ENCODE measurements at regions not wholly inside any gene's neighbourhood (a gene's known extent, or its start where the extent isn't known, plus 50 kb on each side); places are given as distances from the start of the nearest gene placed in this dataset.

GRCh38 chr9:106684940-106685695, 177.8 kb upstream of the ZNF462 start:
- H3K9ac ChIP-seq (ENCODE audit: low read length): no peak overlapping the region
- H3K36me3 ChIP-seq (ENCODE audit: insufficient read depth, low read length): no peaks in the 10 kb centered on the region
- H4K20me1 ChIP-seq (ENCODE audit: insufficient read depth, low read depth, low read length): no peaks in the 10 kb centered on the region
- H3K9me3 ChIP-seq (ENCODE audit: low read length): no peaks in the 10 kb centered on the region
- H3K27me3 ChIP-seq (ENCODE audit: low read length): no peaks in the 10 kb centered on the region
- no peak overlapping the region for H3K4me2 ChIP-seq (ENCODE audit: low read depth, low read length, poor library complexity, severe bottlenecking)
- H3K4me3 ChIP-seq (ENCODE audit: low read length): no peak overlapping the region
- no peaks in the 10 kb centered on the region for H3K9me2 ChIP-seq (replicated peaks; ENCODE audit: insufficient read depth, low read length)
- H3K79me2 ChIP-seq (ENCODE audit: low read length): no peaks in the 10 kb centered on the region
- H2AFZ ChIP-seq (ENCODE audit: low read length): no peak overlapping the region
- no peak overlapping the region for H3K27ac ChIP-seq (ENCODE audit: low read length)
- no peaks in the 10 kb centered on the region for H3K4me1 ChIP-seq (ENCODE audit: low read length)
- no peak for DNase-seq

DNA sequence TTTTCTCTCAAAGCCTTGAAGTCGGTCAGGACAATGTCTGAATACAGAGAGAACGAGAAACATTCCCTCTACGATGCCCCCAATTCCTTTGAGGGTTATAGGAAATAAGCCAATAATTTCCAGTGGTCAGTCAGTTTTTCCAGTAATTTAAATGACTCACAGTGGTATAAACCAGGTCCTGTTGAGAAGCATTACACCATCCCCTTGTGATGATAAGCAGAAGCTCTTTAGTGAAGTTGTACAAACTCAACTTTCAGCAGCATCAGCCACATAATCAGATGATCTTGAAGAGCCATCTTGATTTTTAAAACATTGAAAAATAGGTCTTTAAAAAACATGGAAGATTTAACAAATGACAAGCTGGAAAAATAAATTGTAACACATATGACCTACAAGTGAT, 173.9 kb upstream of the ZNF462 start:
- Histone ChIP-seq H3K27ac (ENCODE audit: low read length) (no peak overlapping the region), H3K36me3 (ENCODE audit: insufficient read depth, low read length) (no peaks in the 10 kb centered on the region), H3K9me2 (replicated peaks; ENCODE audit: insufficient read depth, low read length) (no peaks in the 10 kb centered on the region), H2AFZ (ENCODE audit: low read length) (no peak overlapping the region), H3K4me1 (ENCODE audit: low read length) (no peaks in the 10 kb centered on the region), H4K20me1 (ENCODE audit: insufficient read depth, low read depth, low read length) (no peaks in the 10 kb centered on the region), H3K4me2 (ENCODE audit: low read depth, low read length, poor library complexity, severe bottlenecking) (no peak overlapping the region), H3K9ac (ENCODE audit: low read length) (no peak overlapping the region), H3K27me3 (ENCODE audit: low read length) (no peaks in the 10 kb centered on the region), H3K9me3 (ENCODE audit: low read length) (no peaks in the 10 kb centered on the region), H3K4me3 (ENCODE audit: low read length) (no peak overlapping the region), H3K79me2 (ENCODE audit: low read length) (no peaks in the 10 kb centered on the region)
- DNase-seq: no peak

DNA sequence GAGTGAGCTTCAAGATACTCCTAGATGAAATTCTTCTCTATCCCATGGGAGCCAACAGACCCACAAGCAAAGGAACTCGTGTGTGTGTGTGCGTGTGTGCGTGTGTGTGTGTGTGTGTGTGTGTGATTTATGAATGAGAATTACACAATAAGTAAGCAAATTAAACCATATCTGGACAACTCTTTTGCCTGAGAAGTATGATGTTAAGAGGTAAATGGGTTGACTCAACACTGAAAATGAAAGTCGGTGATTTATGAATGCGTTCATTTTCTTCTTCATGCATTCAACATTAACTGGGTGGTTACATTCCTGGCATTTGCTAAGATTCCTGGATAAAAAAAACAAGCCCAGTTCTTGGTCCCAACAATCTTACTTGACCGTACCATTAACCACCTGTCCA, 171.3 kb upstream of the ZNF462 start:
- Histone ChIP-seq H3K9me3 (ENCODE audit: low read length) (no peaks in the 10 kb centered on the region), H3K27ac (ENCODE audit: low read length) (no peak overlapping the region)

DNA sequence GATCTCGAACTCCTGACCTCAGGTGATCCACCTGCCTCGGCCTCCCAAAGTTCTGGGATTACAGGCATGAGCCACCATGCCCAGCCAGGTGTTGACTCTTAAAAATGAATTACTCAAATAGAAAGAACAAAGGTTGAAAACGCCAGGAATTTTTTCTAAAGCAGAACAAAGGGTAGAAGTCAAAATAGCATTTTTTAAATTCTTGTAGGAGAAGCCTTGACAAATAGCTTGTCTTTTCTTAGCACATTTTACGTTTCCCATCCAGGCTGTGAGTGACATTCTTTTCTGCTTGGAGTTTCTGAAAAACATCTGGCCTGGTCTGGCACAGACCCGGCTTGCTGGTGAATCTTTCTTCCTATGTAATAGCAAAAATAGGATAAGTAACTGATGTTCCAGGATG, 169.4 kb upstream of the ZNF462 start:
- no peak overlapping the region for H3K27ac ChIP-seq (ENCODE audit: low read length)
- H2AFZ ChIP-seq (ENCODE audit: low read length): no peak overlapping the region
- H3K9me2 ChIP-seq (replicated peaks; ENCODE audit: insufficient read depth, low read length): no peaks in the 10 kb centered on the region
- no peaks in the 10 kb centered on the region for H3K4me1 ChIP-seq (ENCODE audit: low read length)
- H4K20me1 ChIP-seq (ENCODE audit: insufficient read depth, low read depth, low read length): no peaks in the 10 kb centered on the region
- no peaks in the 10 kb centered on the region for H3K79me2 ChIP-seq (ENCODE audit: low read length)
- H3K36me3 ChIP-seq (ENCODE audit: insufficient read depth, low read length): no peaks in the 10 kb centered on the region
- H3K4me2 ChIP-seq (ENCODE audit: low read depth, low read length, poor library complexity, severe bottlenecking): no peak overlapping the region
- H3K9ac ChIP-seq (ENCODE audit: low read length): no peak overlapping the region
- no peaks in the 10 kb centered on the region for H3K9me3 ChIP-seq (ENCODE audit: low read length)
- no peak overlapping the region for H3K4me3 ChIP-seq (ENCODE audit: low read length)
- DNase-seq: no peak
- H3K27me3 ChIP-seq (ENCODE audit: low read length): no peaks in the 10 kb centered on the region

More for the DNA sequence above, 171.3 kb upstream of the ZNF462 start:
- H3K79me2 ChIP-seq (ENCODE audit: low read length): no peaks in the 10 kb centered on the region
- H2AFZ ChIP-seq (ENCODE audit: low read length): no peak overlapping the region
- H3K27me3 ChIP-seq (ENCODE audit: low read length): no peaks in the 10 kb centered on the region
- no peak overlapping the region for H3K4me3 ChIP-seq (ENCODE audit: low read length)
- H3K9me2 ChIP-seq (replicated peaks; ENCODE audit: insufficient read depth, low read length): no peaks in the 10 kb centered on the region
- H4K20me1 ChIP-seq (ENCODE audit: insufficient read depth, low read depth, low read length): no peaks in the 10 kb centered on the region
- DNase-seq: no peak
- H3K4me1 ChIP-seq (ENCODE audit: low read length): no peaks in the 10 kb centered on the region
- H3K9ac ChIP-seq (ENCODE audit: low read length): no peak overlapping the region
- no peaks in the 10 kb centered on the region for H3K36me3 ChIP-seq (ENCODE audit: insufficient read depth, low read length)
- H3K4me2 ChIP-seq (ENCODE audit: low read depth, low read length, poor library complexity, severe bottlenecking): no peak overlapping the region

GRCh38 chr9:106696804-106697203, 166.2 kb upstream of the ZNF462 start:
- no peaks in the 10 kb centered on the region for H3K9me3 ChIP-seq (ENCODE audit: low read length)
- no peak overlapping the region for H2AFZ ChIP-seq (ENCODE audit: low read length)
- no peak for DNase-seq
- H3K9ac ChIP-seq (ENCODE audit: low read length): no peak overlapping the region
- H3K27ac ChIP-seq (ENCODE audit: low read length): no peak overlapping the region
- no peaks in the 10 kb centered on the region for H4K20me1 ChIP-seq (ENCODE audit: insufficient read depth, low read depth, low read length)
- no peaks in the 10 kb centered on the region for H3K4me1 ChIP-seq (ENCODE audit: low read length)
- H3K4me3 ChIP-seq (ENCODE audit: low read length): no peak overlapping the region
- no peak overlapping the region for H3K4me2 ChIP-seq (ENCODE audit: low read depth, low read length, poor library complexity, severe bottlenecking)
- no peaks in the 10 kb centered on the region for H3K27me3 ChIP-seq (ENCODE audit: low read length)
- no peaks in the 10 kb centered on the region for H3K36me3 ChIP-seq (ENCODE audit: insufficient read depth, low read length)
- H3K79me2 ChIP-seq (ENCODE audit: low read length): no peaks in the 10 kb centered on the region
- no peaks in the 10 kb centered on the region for H3K9me2 ChIP-seq (replicated peaks; ENCODE audit: insufficient read depth, low read length)

GRCh38 chr9:106697390-106697749, 165.6 kb upstream of the ZNF462 start:
- no peaks in the 10 kb centered on the region for H3K36me3 ChIP-seq (ENCODE audit: insufficient read depth, low read length)
- no peak overlapping the region for H3K9ac ChIP-seq (ENCODE audit: low read length)
- no peak overlapping the region for H3K4me3 ChIP-seq (ENCODE audit: low read length)
- no peaks in the 10 kb centered on the region for H3K27me3 ChIP-seq (ENCODE audit: low read length)
- no peaks in the 10 kb centered on the region for H3K4me1 ChIP-seq (ENCODE audit: low read length)
- H3K9me3 ChIP-seq (ENCODE audit: low read length): no peaks in the 10 kb centered on the region
- H3K9me2 ChIP-seq (replicated peaks; ENCODE audit: insufficient read depth, low read length): no peaks in the 10 kb centered on the region
- H3K4me2 ChIP-seq (ENCODE audit: low read depth, low read length, poor library complexity, severe bottlenecking): no peak overlapping the region
- no peaks in the 10 kb centered on the region for H3K79me2 ChIP-seq (ENCODE audit: low read length)
- H3K27ac ChIP-seq (ENCODE audit: low read length): no peak overlapping the region
- no peak for DNase-seq
- H2AFZ ChIP-seq (ENCODE audit: low read length): no peak overlapping the region
- no peaks in the 10 kb centered on the region for H4K20me1 ChIP-seq (ENCODE audit: insufficient read depth, low read depth, low read length)

DNA sequence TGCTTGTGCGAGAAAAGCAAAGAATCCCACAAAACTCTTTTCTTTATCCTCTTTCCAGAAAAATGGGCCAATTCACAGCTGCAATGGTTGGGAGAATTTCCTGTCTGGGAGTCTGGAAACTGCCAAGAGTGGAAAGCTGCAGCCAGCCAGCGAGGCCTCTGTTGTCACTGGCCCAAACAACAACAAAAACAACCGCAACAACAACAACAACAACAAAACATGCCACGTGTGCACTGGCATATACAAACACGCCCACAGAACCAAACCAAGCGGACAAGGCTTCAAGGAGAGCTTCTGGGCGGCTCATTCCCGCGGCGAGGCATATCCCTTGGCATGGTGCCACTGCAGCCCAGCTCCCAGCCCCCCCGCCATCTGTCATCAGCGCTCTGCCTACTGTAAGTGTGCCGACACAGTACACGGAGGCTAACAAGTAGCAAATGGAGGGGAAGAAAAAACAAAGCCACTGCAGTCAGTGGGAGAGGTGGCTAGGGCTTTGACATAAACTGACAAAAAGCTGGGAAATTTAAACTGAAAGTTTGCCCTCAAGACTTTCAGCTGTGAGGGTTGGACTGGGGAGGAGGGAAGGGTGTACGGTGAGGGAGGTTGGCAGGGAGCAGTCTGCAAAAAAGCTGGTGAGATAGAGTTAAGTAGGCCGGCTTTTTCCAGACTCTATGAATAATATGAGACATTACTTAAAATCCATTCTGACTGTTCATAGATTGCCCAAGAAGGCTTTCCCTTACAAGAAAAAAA, 165.0 kb upstream of the ZNF462 start:
- H3K27me3 ChIP-seq (ENCODE audit: low read length): no peaks in the 10 kb centered on the region
- no peak for DNase-seq
- no peak overlapping the region for H3K9ac ChIP-seq (ENCODE audit: low read length)
- no peak overlapping the region for H2AFZ ChIP-seq (ENCODE audit: low read length)
- no peak overlapping the region for H3K27ac ChIP-seq (ENCODE audit: low read length)
- no peaks in the 10 kb centered on the region for H3K9me2 ChIP-seq (replicated peaks; ENCODE audit: insufficient read depth, low read length)
- H4K20me1 ChIP-seq (ENCODE audit: insufficient read depth, low read depth, low read length): no peaks in the 10 kb centered on the region
- no peaks in the 10 kb centered on the region for H3K79me2 ChIP-seq (ENCODE audit: low read length)
- no peak overlapping the region for H3K4me2 ChIP-seq (ENCODE audit: low read depth, low read length, poor library complexity, severe bottlenecking)
- no peaks in the 10 kb centered on the region for H3K9me3 ChIP-seq (ENCODE audit: low read length)
- no peaks in the 10 kb centered on the region for H3K4me1 ChIP-seq (ENCODE audit: low read length)
- H3K4me3 ChIP-seq (ENCODE audit: low read length): no peak overlapping the region
- no peaks in the 10 kb centered on the region for H3K36me3 ChIP-seq (ENCODE audit: insufficient read depth, low read length)

DNA sequence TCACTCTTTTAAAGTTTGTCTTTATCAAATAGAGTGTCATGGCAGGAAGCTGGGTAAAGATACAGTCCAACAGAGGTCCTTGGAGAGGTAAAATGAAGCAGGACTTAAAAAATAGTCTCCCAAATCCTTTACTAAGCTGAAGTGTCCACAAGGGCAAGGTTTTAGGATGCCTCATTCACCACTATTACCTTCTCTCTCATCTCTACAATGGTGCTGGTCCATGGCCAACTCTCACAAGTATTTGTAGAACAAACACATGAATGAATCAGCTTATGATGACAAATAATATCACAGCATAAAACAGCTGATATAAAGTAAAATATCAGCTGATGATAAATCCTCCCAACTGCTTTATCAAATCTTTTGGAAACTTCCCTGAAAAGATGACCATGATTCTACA, 162.3 kb upstream of the ZNF462 start:
- Histone ChIP-seq H4K20me1 (ENCODE audit: insufficient read depth, low read depth, low read length) (no peaks in the 10 kb centered on the region), H3K9ac (ENCODE audit: low read length) (no peak overlapping the region), H3K27ac (ENCODE audit: low read length) (no peak overlapping the region), H3K4me2 (ENCODE audit: low read depth, low read length, poor library complexity, severe bottlenecking) (no peak overlapping the region), H3K4me3 (ENCODE audit: low read length) (no peak overlapping the region), H3K36me3 (ENCODE audit: insufficient read depth, low read length) (no peaks in the 10 kb centered on the region), H3K4me1 (ENCODE audit: low read length) (no peaks in the 10 kb centered on the region), H3K79me2 (ENCODE audit: low read length) (no peaks in the 10 kb centered on the region), H2AFZ (ENCODE audit: low read length) (no peak overlapping the region), H3K9me2 (replicated peaks; ENCODE audit: insufficient read depth, low read length) (no peaks in the 10 kb centered on the region), H3K27me3 (ENCODE audit: low read length) (no peaks in the 10 kb centered on the region), H3K9me3 (ENCODE audit: low read length) (no peaks in the 10 kb centered on the region)
- no peak for DNase-seq

Measured in Karpas-422 (cell line).